ENCODE measurements at regions not wholly inside any gene's neighbourhood (a gene's known extent, or its start where the extent isn't known, plus 50 kb on each side); places are given as distances from the start of the nearest gene placed in this dataset.

DNA sequence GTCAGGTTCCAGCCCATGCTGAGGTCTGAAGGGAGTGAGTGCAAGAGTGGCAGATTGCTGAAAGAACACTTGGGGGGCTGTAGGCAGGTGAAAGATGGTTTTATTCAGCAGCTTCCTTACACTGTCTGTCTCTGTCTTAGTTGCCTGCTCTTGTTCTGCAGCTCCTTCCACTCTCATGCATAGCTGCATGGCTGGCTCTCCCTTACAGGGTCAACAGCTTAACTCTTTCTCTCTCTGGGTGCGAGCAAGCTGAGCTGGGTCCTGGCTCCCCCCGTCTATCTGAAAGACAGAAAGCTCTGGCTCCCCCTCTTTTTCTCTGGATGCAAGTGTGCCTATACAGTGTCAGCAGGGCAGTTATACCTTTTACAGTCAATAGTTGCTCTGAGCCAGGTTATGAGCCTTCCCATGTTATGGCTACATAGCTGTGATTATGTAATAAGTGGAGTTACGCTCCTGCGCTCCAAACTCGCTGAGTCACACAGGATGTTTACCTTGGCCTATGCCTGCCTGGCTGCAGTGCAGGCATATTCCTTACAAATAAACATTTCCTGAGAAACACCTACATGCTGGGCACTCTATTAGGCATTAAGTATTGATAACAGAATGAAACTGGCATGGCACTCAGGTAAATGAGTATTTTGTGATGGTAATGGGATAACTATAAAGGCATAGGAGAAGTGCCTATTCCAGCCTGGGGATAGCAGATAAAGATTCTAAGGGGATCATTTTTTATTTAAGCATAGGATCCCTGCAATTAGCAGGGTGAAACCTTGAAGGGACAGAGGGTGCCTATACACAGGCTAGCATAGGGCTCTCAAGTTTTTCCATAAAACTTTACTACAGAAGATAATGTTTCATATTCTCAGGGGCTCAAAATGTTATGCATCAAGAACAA is 826.9 kb upstream of the PCDH9 start:
- H3K4me3 Mint-ChIP-seq = no peak overlapping the region
- intact Hi-C loops (cut with micrococcal nuclease) = no loop called here
- H3K27me3 Mint-ChIP-seq = no peaks in the 10 kb centered on the region
- no peaks in the 10 kb centered on the region for H3K36me3 Mint-ChIP-seq (ENCODE audit: low read depth)
- H3K9me3 Mint-ChIP-seq = no peaks in the 10 kb centered on the region
- no peaks in the 10 kb centered on the region for H3K4me1 Mint-ChIP-seq
- no peak for DNase-seq
- no peak overlapping the region for H3K27ac Mint-ChIP-seq

- Mint-ChIP-seq H3K4me1 (no peaks in the 10 kb centered on the region), H3K27ac (no peak overlapping the region), H3K4me3 (no peak overlapping the region), H3K9me3 (no peaks in the 10 kb centered on the region), H3K27me3 (no peaks in the 10 kb centered on the region), H3K36me3 (ENCODE audit: low read depth) (no peaks in the 10 kb centered on the region)
- intact Hi-C loops (cut with micrococcal nuclease) = no loop called here
- no peak for DNase-seq
Observed at GRCh38 chr13:68051910-68052309, 821.8 kb upstream of the PCDH9 start.

DNA sequence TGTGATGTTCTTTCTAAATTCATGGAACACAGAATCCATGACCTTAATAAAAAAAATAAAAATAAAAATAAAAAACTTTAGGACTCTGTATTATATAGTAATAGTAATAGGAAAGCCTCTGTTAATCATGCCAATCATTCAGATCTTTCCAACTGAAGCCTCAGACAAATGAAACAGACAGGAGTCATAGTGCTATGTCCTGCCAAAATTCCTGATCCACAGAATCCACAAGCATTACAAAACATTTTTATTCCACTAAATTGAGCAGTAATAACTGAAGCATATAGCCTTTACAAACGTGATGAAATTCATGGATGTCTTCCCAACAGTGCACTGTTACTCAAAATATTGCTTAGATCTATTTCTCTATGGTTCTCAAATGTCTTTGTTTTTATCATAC is 820.6 kb upstream of the PCDH9 start:
- no peak overlapping the region for H3K4me3 Mint-ChIP-seq
- intact Hi-C loops (cut with micrococcal nuclease) = no loop called here
- no peak for DNase-seq

DNA sequence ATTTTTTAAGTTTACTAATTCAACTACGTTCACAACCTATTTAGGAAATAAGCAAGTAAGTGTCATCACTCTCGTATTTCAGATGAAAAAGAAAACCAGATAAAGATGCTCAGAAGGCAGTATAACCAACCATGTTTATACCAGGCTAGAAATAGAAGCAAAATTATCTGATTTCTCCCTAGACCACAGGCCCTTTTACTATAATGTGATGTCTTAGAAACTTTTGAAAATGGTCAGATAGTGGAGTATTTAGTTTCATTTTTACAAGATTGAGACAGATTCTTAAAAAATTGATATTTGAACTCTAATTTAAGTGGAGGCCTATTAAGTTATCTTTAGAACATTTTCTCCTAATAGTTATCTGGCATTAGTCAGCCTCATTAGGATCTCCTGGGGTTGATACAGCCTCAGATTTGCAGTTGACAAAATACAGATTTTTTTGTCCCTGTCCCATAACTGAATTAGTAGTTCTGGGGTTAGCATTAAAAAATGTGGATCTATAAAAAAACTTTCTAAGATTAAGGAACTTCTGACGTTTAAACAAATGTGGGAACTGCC is 818.7 kb upstream of the PCDH9 start:
- no peaks in the 10 kb centered on the region for H3K27me3 Mint-ChIP-seq
- intact Hi-C loops (cut with micrococcal nuclease) = no loop called here
- DNase-seq = no peak
- H3K27ac Mint-ChIP-seq = no peak overlapping the region
- no peaks in the 10 kb centered on the region for H3K36me3 Mint-ChIP-seq (ENCODE audit: low read depth)
- H3K9me3 Mint-ChIP-seq = no peaks in the 10 kb centered on the region
- H3K4me3 Mint-ChIP-seq = no peak overlapping the region
- no peaks in the 10 kb centered on the region for H3K4me1 Mint-ChIP-seq

More for the DNA sequence above, 820.6 kb upstream of the PCDH9 start:
- no peaks in the 10 kb centered on the region for H3K4me1 Mint-ChIP-seq
- H3K27ac Mint-ChIP-seq = no peak overlapping the region
- no peaks in the 10 kb centered on the region for H3K9me3 Mint-ChIP-seq
- H3K36me3 Mint-ChIP-seq (ENCODE audit: low read depth) = no peaks in the 10 kb centered on the region
- no peaks in the 10 kb centered on the region for H3K27me3 Mint-ChIP-seq

DNA sequence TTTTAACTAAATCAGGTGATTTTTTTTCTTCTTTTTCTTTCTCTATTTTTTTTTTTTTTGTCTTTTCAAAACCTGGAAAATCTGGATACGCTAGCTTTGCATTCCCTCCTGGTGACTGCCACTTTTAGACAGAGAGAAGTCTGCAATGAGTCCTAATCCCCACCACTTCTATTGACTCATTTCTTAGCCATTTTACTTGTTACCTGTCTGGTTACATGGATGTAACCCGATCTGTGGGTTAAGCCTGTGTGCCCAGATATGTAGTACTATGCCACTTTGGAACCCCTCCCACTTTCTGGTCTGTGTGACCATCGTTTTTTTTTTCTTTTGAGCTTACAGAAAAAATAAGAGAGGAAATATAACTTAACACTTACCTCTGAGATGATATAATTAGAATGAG is 817.8 kb upstream of the PCDH9 start:
- no peaks in the 10 kb centered on the region for H3K27me3 Mint-ChIP-seq
- H3K4me1 Mint-ChIP-seq = no peaks in the 10 kb centered on the region
- no peak overlapping the region for H3K4me3 Mint-ChIP-seq
- DNase-seq = no peak
- no peak overlapping the region for H3K27ac Mint-ChIP-seq
- H3K9me3 Mint-ChIP-seq = no peaks in the 10 kb centered on the region
- no peaks in the 10 kb centered on the region for H3K36me3 Mint-ChIP-seq (ENCODE audit: low read depth)
- intact Hi-C loops (cut with micrococcal nuclease) = no loop called here

- Mint-ChIP-seq H3K27ac (no peak overlapping the region), H3K27me3 (no peaks in the 10 kb centered on the region), H3K36me3 (ENCODE audit: low read depth) (no peaks in the 10 kb centered on the region), H3K4me1 (no peaks in the 10 kb centered on the region), H3K9me3 (no peaks in the 10 kb centered on the region), H3K4me3 (no peak overlapping the region)
- DNase-seq = no peak
- intact Hi-C loops (cut with micrococcal nuclease) = no loop called here
Observed at GRCh38 chr13:68046903-68047302, 816.8 kb upstream of the PCDH9 start.

GRCh38 chr13:68030152-68030809 is 800.1 kb upstream of the PCDH9 start:
- intact Hi-C loops (cut with micrococcal nuclease) = no loop called here
- Mint-ChIP-seq H3K27ac (no peak overlapping the region), H3K4me1 (no peaks in the 10 kb centered on the region)

GRCh38 chr13:68028701-68029100 is 798.6 kb upstream of the PCDH9 start:
- no peak overlapping the region for H3K27ac Mint-ChIP-seq
- H3K27me3 Mint-ChIP-seq = no peaks in the 10 kb centered on the region
- no peaks in the 10 kb centered on the region for H3K4me1 Mint-ChIP-seq
- no peak overlapping the region for H3K4me3 Mint-ChIP-seq
- intact Hi-C loops (cut with micrococcal nuclease) = no loop called here
- H3K36me3 Mint-ChIP-seq (ENCODE audit: low read depth) = no peaks in the 10 kb centered on the region
- no peak for DNase-seq
- H3K9me3 Mint-ChIP-seq = peaks cover 5% of the 10 kb centered on the region

More at GRCh38 chr13:68030152-68030809, 800.1 kb upstream of the PCDH9 start:
- Mint-ChIP-seq H3K9me3 (peaks cover 5% of the 10 kb centered on the region), H3K36me3 (ENCODE audit: low read depth) (no peaks in the 10 kb centered on the region), H3K4me3 (no peak overlapping the region), H3K27me3 (no peaks in the 10 kb centered on the region)
- no peak for DNase-seq

DNA sequence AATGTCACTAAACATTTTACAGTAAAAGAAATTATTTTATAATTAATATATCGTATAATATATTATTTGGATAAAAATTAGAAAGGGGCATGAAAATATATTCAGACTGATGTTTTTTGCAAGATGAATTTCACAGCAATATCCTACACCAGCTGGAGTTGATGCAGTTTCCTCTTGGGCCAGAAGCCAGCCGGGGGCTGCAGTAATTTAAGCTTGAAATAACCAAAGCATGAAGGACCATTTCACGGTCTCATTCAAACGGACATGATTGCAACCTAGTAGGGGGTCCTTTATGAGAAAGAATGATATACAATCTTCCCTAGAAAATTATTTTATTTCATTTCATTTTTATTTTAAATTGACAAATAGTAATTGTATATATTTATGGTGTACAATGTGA is 797.2 kb upstream of the PCDH9 start:
- no peak overlapping the region for H3K4me3 Mint-ChIP-seq
- no peak for DNase-seq
- H3K27me3 Mint-ChIP-seq = no peaks in the 10 kb centered on the region
- no peak overlapping the region for H3K27ac Mint-ChIP-seq
- intact Hi-C loops (cut with micrococcal nuclease) = no loop called here
- no peaks in the 10 kb centered on the region for H3K4me1 Mint-ChIP-seq
- peaks cover 5% of the 10 kb centered on the region for H3K9me3 Mint-ChIP-seq
- no peaks in the 10 kb centered on the region for H3K36me3 Mint-ChIP-seq (ENCODE audit: low read depth)

DNA sequence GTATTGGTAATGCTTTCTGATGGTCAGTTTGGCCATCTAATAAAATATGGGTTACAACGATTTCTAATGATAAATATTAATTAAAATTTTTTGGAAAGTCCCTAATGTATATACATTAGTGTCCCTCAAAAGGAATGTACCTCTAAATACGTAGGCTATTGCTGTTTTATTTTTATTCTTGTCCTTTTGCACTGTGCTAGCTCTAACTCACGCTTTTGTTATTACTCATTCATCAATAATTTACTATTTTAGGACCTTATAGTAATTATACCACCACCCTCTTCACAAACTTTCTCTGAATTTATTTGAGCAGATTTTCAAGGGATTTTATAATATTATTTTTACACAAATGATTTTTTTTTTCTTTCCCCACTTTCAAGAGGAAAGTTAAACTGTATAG is 795.9 kb upstream of the PCDH9 start:
- no peaks in the 10 kb centered on the region for H3K27me3 Mint-ChIP-seq
- no peaks in the 10 kb centered on the region for H3K4me1 Mint-ChIP-seq
- intact Hi-C loops (cut with micrococcal nuclease) = no loop called here
- no peak overlapping the region for H3K27ac Mint-ChIP-seq
- DNase-seq = no peak
- H3K4me3 Mint-ChIP-seq = no peak overlapping the region
- no peaks in the 10 kb centered on the region for H3K36me3 Mint-ChIP-seq (ENCODE audit: low read depth)
- H3K9me3 Mint-ChIP-seq = peaks cover 12% of the 10 kb centered on the region

GRCh38 chr13:68025604-68026003 is 795.5 kb upstream of the PCDH9 start:
- H3K36me3 Mint-ChIP-seq (ENCODE audit: low read depth) = no peaks in the 10 kb centered on the region
- no peaks in the 10 kb centered on the region for H3K27me3 Mint-ChIP-seq
- intact Hi-C loops (cut with micrococcal nuclease) = no loop called here
- no peaks in the 10 kb centered on the region for H3K4me1 Mint-ChIP-seq
- peaks cover 12% of the 10 kb centered on the region for H3K9me3 Mint-ChIP-seq
- no peak overlapping the region for H3K27ac Mint-ChIP-seq
- no peak overlapping the region for H3K4me3 Mint-ChIP-seq
- DNase-seq = no peak

DNA sequence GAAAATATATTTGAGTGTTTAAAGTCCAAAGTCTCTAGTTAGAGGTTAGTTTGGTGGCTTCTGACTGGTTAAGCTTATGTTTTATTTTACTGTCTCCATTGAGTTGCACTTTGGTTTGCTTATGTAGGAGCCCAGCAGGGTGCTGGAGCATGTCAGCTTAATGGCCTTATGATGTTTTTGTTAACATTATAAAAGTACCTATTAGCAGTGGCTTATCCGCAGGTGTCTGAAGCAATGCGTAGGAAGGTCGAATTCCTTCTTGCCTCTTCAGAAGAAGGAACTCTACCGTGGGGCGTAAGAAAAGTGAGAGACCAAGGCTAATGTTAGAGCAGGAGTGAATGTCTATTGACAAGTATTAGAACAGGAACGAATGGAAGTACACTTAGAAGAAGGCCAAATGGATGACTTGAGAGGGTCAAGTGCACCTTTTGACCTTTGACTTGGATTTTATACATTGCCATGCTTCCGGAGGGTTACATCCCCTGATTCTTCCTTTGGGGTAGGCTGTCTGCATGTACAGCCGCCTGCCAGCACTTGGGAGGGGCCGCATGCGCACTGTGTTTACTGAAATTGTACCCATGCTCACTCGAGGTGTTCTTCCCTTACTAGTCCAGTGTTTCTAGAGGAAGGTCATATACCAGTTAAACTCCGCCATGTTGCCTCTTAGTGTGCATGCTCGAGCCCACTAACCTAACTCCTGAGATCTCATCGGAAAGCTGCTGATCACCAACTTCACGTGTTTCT is 793.9 kb upstream of the PCDH9 start:
- H3K9me3 Mint-ChIP-seq = peaks cover 12% of the 10 kb centered on the region
- no peak overlapping the region for H3K27ac Mint-ChIP-seq
- H3K36me3 Mint-ChIP-seq (ENCODE audit: low read depth) = no peaks in the 10 kb centered on the region
- intact Hi-C loops (cut with micrococcal nuclease) = no loop called here
- no peaks in the 10 kb centered on the region for H3K4me1 Mint-ChIP-seq
- H3K4me3 Mint-ChIP-seq = no peak overlapping the region
- no peaks in the 10 kb centered on the region for H3K27me3 Mint-ChIP-seq
- DNase-seq = no peak

- Mint-ChIP-seq H3K27ac (no peak overlapping the region), H3K9me3 (peaks cover 7% of the 10 kb centered on the region), H3K36me3 (ENCODE audit: low read depth) (no peaks in the 10 kb centered on the region), H3K27me3 (no peaks in the 10 kb centered on the region), H3K4me3 (no peak overlapping the region), H3K4me1 (no peaks in the 10 kb centered on the region)
- no peak for DNase-seq
- intact Hi-C loops (cut with micrococcal nuclease) = no loop called here
Observed at GRCh38 chr13:68019901-68020300, 789.8 kb upstream of the PCDH9 start.

- Mint-ChIP-seq H3K4me1 (no peaks in the 10 kb centered on the region), H3K4me3 (no peak overlapping the region), H3K27ac (no peak overlapping the region), H3K36me3 (ENCODE audit: low read depth) (no peaks in the 10 kb centered on the region), H3K27me3 (no peaks in the 10 kb centered on the region), H3K9me3 (peaks cover 3% of the 10 kb centered on the region)
- no peak for DNase-seq
- intact Hi-C loops (cut with micrococcal nuclease) = no loop called here
Observed at GRCh38 chr13:68009546-68009945, 779.4 kb upstream of the PCDH9 start.
